ENCODE measurements at regions not wholly inside any gene's neighbourhood (a gene's known extent, or its start where the extent isn't known, plus 50 kb on each side); places are given as distances from the start of the nearest gene placed in this dataset.

DNA sequence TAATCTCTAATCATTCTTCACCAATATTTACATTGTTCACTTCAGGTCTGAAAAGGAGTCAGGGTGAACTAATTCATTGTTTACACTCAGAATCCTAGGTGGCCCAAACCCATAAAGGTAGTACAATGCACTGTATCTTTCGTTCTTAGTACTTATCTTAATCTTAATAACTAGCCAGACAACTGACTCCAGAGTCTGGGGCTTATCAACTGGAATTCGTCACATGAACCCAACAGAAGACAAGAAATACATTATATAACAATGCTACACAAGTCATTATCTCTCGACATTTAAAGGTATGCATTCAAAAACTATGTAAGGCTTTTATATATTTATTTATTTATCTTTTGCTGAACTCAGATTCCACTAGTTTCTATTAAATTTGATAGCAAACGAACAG lies 125.9 kb upstream of the ESRRG start:
- ATAC-seq (ENCODE audit: low FRiP score in 2 of 2): no peak

DNA sequence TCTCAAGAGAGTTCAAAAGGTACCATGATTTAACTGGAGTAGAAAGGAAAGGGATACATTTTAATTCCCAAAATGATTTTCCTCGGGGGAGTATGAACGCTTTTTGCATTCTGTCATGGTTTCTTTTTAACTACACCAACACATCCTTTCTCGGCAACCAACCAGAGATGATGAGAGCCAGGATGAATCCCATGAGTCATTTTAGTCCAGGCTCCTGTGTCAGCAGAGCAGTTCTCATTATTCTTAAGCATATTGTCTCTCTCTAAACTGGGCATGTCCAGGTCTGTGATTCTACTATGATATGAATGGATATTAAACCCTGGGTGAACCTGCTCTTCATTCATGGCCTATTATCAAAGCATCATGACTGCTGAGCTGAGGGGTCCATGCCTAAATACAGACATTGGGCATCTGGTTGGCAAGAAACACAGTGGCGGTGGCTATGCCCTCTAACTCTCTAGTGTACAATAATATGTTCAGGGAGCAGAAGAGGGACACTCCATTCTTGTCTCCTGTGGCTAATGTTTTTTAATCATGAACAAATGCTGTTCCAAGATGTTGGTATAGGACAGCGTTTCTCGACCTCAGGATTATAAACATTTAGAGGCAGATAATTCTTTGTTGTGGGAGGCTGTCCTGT lies 124.3 kb upstream of the ESRRG start:
- H3K27me3 ChIP-seq: no peaks in the 10 kb centered on the region
- TF ChIP-seq, protein P1, sequence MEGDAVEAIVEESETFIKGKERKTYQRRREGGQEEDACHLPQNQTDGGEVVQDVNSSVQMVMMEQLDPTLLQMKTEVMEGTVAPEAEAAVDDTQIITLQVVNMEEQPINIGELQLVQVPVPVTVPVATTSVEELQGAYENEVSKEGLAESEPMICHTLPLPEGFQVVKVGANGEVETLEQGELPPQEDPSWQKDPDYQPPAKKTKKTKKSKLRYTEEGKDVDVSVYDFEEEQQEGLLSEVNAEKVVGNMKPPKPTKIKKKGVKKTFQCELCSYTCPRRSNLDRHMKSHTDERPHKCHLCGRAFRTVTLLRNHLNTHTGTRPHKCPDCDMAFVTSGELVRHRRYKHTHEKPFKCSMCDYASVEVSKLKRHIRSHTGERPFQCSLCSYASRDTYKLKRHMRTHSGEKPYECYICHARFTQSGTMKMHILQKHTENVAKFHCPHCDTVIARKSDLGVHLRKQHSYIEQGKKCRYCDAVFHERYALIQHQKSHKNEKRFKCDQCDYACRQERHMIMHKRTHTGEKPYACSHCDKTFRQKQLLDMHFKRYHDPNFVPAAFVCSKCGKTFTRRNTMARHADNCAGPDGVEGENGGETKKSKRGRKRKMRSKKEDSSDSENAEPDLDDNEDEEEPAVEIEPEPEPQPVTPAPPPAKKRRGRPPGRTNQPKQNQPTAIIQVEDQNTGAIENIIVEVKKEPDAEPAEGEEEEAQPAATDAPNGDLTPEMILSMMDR (IDR thresholded peaks at IDR 0.05): no peak
- no peak for TF ChIP-seq POLR2AphosphoS5 (IDR thresholded peaks at IDR 0.05)
- TF ChIP-seq POLR2A (IDR thresholded peaks at IDR 0.05): no peak
- TF ChIP-seq EP300 (IDR thresholded peaks at IDR 0.05): no peak
- H3K4me1 ChIP-seq: no peaks in the 10 kb centered on the region
- ATAC-seq (ENCODE audit: low FRiP score in 2 of 2) (no peak), DNase-seq (no peak)
- no peaks in the 10 kb centered on the region for H3K36me3 ChIP-seq
- no peak overlapping the region for H3K27ac ChIP-seq
- 88% methylated on average over 6 of the region's 6 CpGs for WGBS, 2 donors
- H3K9me3 ChIP-seq: no peaks in the 10 kb centered on the region
- no peak overlapping the region for H3K4me3 ChIP-seq

More for the DNA sequence above, 125.9 kb upstream of the ESRRG start:
- TF ChIP-seq, protein P1 (IDR thresholded peaks at IDR 0.05): no peak
- no peak for TF ChIP-seq POLR2AphosphoS5 (IDR thresholded peaks at IDR 0.05)
- TF ChIP-seq EP300 (IDR thresholded peaks at IDR 0.05): no peak
- TF ChIP-seq POLR2A (IDR thresholded peaks at IDR 0.05): no peak
- Histone ChIP-seq H3K27me3 (no peaks in the 10 kb centered on the region), H3K36me3 (no peaks in the 10 kb centered on the region), H3K27ac (no peak overlapping the region), H3K9me3 (no peaks in the 10 kb centered on the region), H3K4me3 (no peak overlapping the region), H3K4me1 (no peaks in the 10 kb centered on the region)
- 59 to 69% methylated on average over 4 of the region's 4 CpGs for WGBS, 2 donors
- DNase-seq: no peak

DNA sequence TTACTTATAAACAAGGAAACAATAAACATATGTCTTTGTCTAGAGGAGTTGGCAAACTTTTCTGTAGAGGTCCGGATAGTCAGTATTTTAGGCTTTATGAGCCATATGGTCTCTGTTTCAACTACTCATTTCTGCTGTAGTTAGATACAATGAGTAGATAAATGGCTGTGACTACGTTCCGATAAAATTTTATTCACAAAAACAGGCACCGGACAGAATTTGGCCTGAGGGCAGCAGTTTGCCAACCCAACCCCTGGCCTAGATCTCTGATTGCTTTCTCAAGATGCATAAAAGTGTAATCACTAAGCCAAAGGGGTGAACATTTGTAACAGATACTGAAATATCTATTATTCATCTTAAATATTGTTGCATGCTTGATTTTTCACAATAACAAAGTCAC lies 123.1 kb upstream of the ESRRG start:
- H3K27ac ChIP-seq: no peak overlapping the region
- WGBS, 2 donors: 80 to 81% methylated on average over 4 of the region's 4 CpGs
- no peaks in the 10 kb centered on the region for H3K9me3 ChIP-seq
- no peak overlapping the region for H3K4me3 ChIP-seq
- ATAC-seq (ENCODE audit: low FRiP score in 2 of 2) (no peak), DNase-seq (no peak)
- H3K4me1 ChIP-seq: no peaks in the 10 kb centered on the region
- no peaks in the 10 kb centered on the region for H3K27me3 ChIP-seq
- H3K36me3 ChIP-seq: no peaks in the 10 kb centered on the region
- TF ChIP-seq, protein P1 (IDR thresholded peaks at IDR 0.05): no peak
- TF ChIP-seq POLR2A (IDR thresholded peaks at IDR 0.05) (no peak), EP300 (IDR thresholded peaks at IDR 0.05) (no peak), POLR2AphosphoS5 (IDR thresholded peaks at IDR 0.05) (no peak)

DNA sequence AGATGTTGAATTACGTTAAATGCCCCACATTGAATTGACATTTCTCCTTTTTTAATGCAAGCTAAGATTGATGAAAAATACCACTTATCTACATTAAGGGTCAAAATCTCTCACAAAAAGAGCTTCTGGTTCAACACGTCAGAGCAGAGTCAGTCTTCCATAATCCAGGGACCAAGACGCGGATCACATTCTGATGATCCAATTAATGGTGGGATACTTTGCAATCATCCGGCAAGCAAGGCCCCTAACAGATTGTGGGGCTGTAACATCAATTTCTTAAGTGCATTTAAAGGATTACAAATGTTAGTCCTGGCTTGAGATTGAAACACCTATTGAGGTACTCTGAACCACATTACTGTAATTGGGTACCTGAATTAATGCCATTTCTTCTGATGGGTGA lies 120.2 kb upstream of the ESRRG start:
- no peaks in the 10 kb centered on the region for H3K4me1 ChIP-seq
- no peak for ATAC-seq (ENCODE audit: low FRiP score in 2 of 2)
- WGBS, 2 donors: 90 to 92% methylated on average over 5 of the region's 5 CpGs
- no peak for DNase-seq
- no peaks in the 10 kb centered on the region for H3K36me3 ChIP-seq
- no peaks in the 10 kb centered on the region for H3K9me3 ChIP-seq
- no peak overlapping the region for H3K27ac ChIP-seq
- no peaks in the 10 kb centered on the region for H3K27me3 ChIP-seq
- H3K4me3 ChIP-seq: no peak overlapping the region
- TF ChIP-seq EP300 (IDR thresholded peaks at IDR 0.05) (no peak), POLR2AphosphoS5 (IDR thresholded peaks at IDR 0.05) (no peak), POLR2A (IDR thresholded peaks at IDR 0.05) (no peak)

DNA sequence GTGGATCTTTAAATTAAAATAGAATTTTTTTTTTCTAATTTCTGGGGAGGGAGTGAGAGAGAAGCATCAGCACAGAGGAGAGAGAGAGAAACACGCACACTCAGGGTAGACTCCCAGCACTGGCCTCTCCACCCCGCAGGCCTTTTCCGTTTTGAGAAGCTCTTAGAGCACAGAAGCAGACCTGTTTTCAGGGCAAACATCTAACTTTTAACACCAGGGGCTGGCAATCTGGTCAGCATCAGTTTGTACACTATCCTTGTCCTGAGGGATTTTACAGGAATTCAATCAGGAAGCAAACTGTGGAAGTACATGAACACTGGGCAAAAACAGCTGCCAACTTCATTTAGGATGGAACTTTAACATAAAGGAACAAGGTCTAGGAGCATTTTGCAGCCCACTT lies 117.9 kb upstream of the ESRRG start:
- TF ChIP-seq EP300 (IDR thresholded peaks at IDR 0.05): no peak
- TF ChIP-seq, protein P1 (IDR thresholded peaks at IDR 0.05): no peak
- no peaks in the 10 kb centered on the region for H3K27me3 ChIP-seq
- no peak for ATAC-seq (ENCODE audit: low FRiP score in 2 of 2)
- no peaks in the 10 kb centered on the region for H3K36me3 ChIP-seq
- WGBS, 2 donors: 80 to 83% methylated on average over 3 of the region's 3 CpGs
- no peak for DNase-seq
- H3K4me3 ChIP-seq: no peak overlapping the region
- H3K9me3 ChIP-seq: no peaks in the 10 kb centered on the region
- H3K4me1 ChIP-seq: no peaks in the 10 kb centered on the region
- H3K27ac ChIP-seq: no peak overlapping the region
